ENCODE measurements at regions not wholly inside any gene's neighbourhood (a gene's known extent, or its start where the extent isn't known, plus 50 kb on each side); places are given as distances from the start of the nearest gene placed in this dataset.

- TF ChIP-seq CTCF (IDR thresholded peaks at IDR 0.05; ENCODE audit: poor library complexity): no peak
- no peak for TF ChIP-seq EZH2 (IDR thresholded peaks at IDR 0.05; ENCODE audit: borderline replicate concordance)
- TF ChIP-seq EZH2phosphoT487 (IDR thresholded peaks at IDR 0.05; ENCODE audit: low read depth, severe bottlenecking, unreplicated experiment): no peak
These were observed 218.1 kb downstream of the SLITRK5 start for GRCh38 chr13:87889254-87889653.
